HG03378 (cell line): ENCODE measurements at regions not wholly inside any gene's neighbourhood (a gene's known extent, or its start where the extent isn't known, plus 50 kb on each side); places are given as distances from the start of the nearest gene placed in this dataset.

ENCODE experiments used
- ATAC-seq: cut with Tn5 transposase; IDR thresholded peaks from one replicate; pipeline ENCODE4 v1.9.1; 2021; ENCODE audit warnings: mild to moderate bottlenecking, moderate library complexity; ENCODE audit not compliant: unreplicated experiment

DNA sequence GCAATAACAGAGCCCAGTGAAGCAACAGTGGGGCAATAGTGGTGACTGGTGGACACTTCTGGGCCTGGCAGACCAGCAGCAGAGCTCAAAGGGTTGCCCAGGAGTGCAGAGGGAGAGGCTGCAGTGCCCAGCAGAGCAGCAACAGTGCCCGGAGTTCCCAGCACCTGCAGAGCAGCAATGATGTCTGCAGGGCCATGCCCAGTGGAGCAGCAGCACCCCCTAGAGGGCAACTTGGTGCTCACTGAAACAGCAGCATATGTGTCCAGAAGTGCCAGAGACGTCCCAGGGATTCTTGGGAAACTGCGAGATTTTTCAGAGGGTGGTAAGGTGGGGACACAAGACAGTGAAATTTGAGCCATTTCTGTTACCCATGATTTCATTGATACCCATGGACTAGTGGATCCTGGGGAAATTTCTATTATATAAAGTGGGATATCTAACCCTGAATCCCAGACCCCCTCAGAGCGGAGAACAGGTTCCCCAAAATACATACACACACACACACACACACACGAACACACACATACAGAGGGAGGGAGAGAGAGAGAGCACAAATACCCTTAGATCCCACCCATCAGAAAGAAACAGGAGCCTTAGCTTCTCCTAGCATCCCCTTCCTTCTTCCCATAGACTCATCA, 156.9 kb upstream of the GJB5 start:
- no peak for ATAC-seq

DNA sequence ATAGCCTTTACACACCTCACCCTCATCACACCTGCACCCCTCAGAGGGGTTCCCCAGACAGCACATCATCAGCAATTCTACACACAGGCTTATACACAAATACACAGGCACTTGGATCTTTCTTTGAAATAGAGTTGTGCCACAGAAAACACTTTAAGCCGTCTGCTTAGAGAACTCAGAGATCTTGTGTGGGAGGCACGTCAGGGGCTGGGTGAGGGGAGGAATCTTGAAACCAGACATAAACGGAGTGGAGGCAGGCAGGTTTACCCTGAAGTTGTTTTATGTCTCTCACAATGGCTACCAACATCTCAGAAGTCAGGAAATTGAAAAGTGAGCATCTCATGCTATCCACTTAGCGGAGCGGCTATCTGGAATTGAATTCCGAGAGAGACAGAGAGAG, 151.9 kb upstream of the GJB5 start:
- ATAC-seq = no peak

DNA sequence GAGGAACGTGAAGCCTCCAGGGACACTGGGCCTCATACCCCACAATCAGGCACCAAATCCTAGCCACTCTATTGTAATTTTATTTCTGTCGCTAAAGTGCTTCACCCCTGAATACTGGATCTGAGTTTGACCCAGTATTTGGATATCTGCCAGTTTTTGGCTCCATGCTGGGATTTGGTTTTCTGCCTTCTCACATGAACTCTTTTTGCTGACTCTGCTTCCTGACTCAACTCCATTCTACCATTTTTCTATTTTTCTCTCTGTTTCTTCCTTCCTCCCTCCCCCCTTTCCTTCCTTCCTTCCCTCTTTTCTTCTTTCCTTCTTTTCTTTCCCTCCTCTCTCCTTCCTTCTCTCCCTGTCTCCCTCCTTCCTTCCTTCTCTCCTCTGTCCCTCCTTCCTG, 151.3 kb upstream of the GJB5 start:
- no peak for ATAC-seq

DNA sequence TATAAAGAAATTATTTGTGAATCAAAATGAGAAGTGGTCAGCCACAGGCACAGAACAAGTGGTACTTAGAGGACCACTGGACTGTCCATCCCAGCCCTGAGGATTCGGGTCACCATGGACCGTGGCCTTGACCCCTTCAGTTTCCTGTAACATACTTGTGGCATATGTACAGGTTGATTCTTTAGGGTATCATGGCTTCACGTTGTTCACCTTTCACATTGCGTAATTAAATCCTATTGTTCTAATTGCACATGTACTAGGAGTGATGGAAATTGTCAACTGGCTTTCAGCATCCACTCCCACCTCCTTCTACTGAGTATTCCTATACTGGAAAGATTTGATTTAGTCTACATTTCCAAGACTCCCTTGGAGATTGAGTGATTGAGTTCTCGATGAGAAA, 148.3 kb upstream of the GJB5 start:
- no peak for ATAC-seq

DNA sequence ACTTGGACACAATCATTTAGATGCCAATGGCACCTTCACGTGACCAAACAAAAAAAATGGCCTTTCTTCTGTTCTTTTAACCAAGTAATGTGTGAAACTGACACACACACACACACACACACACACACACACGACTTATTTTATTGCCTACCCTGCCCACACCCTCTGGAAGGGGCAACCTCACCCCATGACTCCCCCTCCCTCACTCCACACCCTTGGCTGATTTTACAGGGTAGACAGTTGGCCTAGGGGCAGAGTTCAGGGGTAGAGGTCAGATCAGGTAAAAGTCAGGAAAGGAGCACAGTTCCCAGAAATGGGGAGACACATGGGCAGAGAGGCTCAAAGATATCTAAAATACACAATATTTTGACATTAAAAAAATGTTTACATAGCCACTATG, 144.8 kb upstream of the GJB5 start:
- no peak for ATAC-seq

DNA sequence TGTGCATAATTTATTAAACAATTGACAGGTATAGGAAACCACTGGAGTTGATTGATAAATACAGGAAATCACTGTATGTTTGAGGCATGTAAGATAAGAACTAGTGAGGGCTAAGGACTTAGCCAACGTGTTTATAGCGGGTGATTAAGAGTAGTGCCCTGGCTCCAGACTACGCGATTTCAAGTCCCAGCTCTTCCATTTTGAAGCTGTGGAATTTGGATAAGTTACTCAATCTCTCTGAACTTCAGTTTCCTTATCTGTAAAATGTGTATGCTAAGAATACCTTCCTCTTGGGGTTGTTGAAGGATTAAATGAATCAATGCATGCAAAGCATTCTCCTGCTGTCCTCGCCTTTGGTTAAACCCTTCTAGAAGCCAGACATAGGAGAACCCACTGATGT, 143.3 kb upstream of the GJB5 start:
- no peak for ATAC-seq

DNA sequence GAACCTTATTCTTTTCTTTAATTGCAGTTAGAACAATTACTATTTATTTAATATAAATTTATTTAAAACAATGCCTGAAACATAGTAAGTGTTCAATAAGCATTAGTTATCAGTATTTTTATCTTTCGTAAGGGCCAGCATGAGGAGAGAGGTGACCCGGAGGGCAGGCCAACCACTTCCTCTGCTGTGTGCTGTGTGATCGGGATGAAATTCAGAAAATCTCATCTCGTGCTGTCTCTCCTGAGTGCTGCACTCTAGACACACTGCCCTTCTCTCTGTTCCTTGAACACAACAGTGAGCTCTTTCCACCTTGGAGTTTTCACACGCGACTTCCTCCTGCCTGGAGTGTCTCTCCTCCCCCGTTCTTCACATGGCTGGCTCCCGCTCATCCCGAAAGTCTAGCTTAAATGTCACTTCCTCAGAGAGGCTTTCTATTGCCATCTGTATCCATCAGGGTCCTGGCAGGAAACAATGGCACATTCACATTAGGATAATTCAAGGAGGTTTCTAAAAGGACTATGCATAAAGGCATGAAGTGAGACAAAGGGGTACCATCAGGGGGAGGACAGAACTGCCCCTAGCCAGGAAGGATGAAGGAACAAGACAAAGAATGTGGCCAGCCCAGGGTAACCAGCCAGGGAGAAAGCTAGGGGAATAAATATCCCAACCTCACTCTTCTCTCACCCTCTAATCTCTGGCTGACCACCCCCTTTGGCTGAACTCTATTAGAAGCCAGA, 142.6 kb upstream of the GJB5 start:
- no peak for ATAC-seq

DNA sequence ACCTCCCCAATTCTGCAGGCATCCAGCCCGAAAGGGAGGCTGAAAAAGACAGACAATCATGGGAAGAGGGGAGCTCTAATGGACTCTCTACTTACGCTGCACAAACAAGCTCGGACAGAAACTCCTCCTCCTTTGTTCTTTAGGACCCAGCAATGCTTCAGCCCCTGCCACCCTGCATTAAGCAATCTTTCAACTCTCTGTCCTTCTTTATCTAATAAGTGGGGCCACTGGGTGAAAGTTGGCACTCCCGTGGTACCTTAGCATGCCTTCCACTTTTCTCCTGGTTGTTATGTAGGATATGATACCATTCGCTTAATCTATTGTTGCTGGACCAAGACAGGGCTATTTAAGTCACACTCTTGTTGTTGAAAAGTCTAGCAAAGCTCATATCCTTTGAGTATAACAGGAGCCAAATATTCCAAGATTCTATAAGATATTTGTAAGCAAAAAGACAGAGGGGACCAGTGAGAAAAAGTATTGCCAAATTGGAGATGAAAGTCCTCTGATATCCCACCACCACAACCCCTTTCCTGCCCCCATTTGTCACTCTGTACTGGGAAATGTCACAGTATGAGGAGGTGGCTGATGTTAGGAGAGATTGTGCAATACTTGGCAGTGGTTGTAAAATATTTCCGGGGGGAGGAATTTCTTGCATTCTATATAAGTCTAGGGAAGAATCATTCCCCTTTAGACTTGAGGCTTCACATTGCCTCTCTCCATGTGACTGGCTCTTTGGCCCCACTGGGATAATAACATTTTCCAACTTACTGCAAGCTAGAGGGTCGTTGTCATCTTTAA, 137.3 kb upstream of the GJB5 start:
- ATAC-seq = no peak

DNA sequence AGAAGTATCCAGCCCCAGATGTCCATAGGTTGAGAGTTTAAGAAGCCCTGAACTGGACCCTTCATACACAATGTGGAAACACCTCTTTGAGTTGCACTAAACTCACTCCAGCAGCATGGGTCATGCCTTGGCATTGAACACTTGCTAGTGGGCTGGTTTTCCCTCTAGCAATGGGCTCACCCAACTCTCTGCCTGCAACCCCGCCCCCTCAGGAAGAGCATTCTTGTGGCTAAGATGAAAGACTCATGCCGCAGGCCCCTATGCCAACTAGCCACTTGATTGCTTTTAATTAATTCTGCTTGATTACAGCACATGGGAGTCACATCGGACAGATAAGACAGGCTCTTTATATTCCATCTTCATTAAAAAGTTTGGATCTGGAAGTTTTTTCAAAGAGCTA, 136.5 kb upstream of the GJB5 start:
- no peak for ATAC-seq

DNA sequence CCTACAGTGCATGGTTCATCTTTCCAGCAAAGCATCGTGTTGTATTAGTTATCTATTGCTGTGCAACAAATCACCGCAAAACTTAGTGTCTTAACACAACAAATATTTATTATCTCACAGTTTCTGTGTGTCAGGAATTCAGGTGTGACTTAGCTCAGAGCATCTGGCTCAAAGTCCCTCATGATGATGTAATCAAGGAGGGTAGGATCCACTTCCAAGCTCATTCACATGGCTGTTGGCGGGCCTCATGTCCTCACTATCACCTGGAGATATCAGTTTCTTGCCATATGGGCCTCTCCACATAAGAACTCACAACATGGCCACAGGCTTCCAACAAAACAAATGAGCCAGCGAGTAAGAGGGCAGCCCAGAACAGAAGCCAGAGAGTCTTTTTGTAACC, 135.6 kb upstream of the GJB5 start:
- no peak for ATAC-seq

DNA sequence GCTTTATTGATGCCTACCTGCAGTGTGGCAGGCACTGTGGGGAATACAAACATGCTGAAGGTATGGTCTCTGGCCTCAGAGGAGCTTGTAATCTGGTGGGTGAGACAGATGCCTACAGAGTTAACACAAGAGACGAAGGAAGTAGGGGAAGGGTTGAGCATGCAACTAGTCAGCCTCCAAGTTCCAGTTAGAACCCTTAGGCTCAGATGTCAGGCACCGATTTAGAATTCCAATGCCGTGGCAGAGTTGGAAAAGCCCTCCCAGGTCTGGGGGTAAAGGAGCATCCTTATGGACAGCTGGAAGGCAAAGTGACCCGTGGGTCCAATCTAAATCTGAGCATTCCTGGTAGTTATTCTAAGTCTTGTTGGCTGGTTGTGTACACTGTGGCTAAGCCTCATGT, 132.9 kb upstream of the GJB5 start:
- ATAC-seq = no peak

DNA sequence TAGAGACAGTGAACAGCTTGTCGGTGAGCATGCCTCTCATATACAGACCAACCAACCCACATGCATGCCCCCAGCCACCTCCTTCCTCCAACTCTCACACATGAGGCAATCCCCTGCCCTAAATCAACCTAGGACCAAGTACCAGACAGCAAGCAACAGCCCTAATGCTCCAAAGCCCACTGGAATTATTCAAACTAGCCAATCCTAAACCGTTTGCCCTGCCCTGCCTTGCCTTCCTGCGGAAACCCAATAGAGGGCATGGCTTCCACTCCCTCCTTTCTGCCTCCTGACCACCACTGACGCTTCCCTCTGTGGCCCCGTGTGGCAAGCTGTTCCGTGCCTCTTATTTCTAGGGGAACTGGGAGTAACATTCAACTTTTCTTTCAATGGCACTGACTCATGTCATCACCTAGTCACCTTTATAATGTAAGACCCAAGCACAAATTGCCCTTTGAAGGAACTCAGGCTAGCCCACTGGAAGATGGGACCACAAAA, 129.3 kb upstream of the GJB5 start:
- no peak for ATAC-seq

DNA sequence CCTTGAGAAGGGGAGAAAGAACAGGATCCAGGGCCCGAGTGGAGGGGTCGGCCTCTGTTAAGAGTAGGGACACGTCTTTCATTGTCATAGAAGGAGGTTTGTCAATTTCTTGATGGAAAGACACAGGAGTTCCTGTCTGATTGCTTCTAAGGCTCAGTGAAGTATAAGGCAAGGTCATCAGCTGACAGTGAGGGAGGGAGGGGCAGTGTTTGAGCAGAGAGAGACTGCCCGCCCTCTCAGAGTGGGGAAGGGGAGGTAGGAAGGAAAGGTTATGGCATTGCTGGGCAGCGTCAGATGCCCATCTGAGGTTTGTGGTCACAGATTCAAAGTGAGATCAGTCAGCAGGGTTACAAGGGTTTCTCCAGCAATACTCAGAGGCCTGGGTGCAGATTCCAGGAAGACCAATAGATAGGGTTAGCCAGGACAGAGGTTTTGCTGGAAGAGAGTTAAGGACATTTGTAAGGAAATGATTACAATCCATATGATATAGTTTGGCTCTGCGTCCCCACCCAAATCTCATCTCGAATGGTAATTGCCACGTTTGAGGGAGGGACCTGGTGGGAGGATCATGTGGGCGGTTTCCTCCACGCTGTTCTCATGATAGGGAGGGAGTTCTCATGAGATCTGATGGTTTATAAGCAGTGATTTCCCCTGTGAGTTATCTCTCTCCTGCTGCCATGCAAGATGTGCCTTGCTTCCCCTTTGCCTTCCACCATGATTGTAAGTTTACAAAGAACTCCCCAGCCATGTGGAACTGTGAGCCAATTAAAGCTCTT, 127.2 kb upstream of the GJB5 start:
- no peak for ATAC-seq

DNA sequence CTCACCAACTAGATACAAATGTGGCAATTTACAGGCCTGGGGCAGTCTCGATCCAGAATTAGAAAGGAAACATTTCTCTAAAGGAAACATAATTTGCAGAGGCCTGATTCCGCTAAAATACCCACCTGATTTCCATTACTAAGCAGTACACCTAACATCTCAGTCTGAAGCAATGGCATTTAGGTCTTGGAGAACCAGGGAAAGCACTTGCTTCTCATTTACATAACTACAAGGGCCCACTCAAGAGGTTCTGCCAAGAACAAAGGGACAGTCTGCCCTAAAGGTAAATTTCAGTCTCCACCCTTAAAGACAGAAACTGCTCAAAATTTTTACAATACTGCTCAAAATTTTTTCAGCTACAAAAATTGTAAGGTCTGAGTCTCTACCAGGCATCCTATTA, 123.7 kb upstream of the GJB5 start:
- no peak for ATAC-seq

DNA sequence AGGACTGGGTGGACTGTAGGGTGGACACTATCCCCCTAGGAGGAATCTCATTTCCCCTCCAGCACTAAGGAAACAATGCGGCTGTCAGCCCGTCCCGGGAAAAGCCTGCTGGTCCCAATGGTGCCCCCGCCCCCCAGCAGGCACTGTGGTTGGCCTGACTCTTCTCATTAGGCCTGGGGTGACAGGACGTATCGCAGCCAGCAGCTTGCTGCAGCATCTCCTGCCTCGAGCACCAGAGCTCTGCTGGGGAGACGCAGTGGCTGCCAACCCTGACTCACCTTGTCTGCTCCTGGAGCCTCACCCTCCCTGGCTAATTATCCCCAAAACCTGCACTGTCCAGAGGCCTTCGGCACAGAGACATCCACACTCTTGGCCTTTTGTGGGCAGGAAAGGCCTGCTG, 115.1 kb upstream of the GJB5 start:
- ATAC-seq = no peak

DNA sequence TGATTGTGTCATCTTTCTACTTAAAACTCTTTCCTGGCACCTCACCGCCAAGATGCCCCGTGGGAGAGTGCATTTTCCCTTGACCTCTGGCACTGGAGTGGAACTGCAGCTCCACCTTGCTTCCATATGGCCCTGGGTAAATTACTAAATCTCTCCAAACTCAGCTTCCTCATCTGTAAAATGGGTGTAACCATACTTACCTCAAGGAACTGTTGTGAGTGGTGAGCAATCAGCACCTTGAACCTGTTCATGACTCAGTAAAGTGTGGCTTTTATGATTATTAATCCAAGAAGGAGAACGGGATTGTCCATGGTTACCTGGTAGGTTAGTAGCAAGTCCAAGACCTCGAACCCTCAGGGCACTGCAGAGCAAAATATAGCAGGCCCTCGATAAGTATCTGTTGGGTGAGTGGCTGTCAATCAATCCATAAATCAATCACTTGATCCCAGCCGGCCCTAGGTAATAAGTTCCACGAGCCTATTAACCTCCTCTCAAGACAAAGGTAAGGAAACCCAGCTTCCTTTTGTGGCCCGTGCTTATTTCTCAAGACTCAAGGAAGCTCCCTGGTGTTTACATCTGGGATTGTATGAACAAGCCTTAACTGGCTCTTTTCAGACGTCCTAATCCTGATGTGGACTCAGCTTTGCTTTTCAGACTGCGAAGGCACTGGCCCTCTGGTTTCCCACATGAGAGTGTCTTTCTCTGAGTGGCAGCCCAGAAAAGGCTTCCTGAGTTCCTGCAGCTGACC, 114.0 kb upstream of the GJB5 start:
- no peak for ATAC-seq

DNA sequence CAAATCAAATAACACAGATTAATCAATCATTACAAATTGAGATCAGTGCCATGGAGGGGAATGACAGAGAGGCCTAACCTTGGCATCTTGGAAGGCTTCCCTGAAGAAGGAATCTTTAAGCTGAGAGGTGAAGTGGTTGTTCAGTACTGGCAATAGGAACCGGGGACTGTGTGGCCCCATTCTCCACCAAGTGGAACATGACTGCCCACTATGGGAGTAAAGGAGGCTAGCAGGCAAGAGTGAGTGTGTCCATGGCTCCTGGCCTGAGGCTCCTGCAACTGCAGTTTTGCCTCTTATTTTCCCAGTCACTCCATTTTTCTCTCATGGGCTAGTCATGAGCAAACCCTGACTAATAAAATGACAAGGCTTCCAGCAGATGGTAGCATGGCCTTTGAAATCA, 112.2 kb upstream of the GJB5 start:
- ATAC-seq = no peak

DNA sequence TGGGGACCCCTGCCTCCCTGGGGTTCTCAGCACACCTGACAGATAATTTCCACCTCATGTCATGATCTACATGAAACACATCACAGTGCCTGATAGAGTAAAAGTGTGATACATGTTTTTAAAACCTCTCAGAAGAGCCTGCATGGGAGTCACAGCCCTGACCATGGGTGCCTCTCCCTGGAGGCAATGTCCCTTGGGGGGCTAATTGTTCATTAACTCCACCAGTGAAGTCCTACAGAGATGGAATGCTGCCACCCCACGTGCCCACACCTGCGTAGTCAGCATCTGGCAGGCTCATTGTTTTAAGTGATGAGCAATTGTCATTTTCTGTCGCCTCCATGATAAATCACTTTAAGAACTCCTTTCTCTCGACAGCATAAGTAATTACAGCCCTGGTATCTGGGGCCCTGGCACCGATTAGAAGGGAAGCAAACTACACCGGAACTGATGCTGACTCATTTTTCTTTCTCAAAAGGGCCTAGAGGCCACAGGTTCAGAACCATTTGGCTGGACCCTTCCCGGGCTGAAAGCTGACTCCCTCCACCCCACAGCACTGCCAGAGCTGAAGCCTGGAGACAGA, 109.6 kb upstream of the GJB5 start:
- ATAC-seq = no peak

DNA sequence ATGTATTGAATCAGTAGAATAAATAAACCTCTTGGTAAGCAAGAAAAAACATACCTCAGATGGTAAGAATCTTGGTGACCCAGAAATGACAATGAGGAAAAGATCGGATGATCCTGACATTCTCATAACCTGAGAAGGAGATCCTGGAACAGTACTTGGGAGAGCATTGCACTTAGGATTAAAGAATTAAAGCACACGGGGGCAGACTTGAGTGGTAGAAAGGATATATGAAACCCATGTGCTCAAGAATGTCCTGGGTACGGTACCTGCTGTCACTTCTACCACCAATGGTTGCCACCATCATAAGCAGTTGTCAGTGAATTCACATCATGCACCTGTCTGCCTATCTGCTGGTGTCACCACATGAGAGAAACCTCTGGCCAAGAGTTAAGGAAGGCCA, 108.9 kb upstream of the GJB5 start:
- no peak for ATAC-seq

DNA sequence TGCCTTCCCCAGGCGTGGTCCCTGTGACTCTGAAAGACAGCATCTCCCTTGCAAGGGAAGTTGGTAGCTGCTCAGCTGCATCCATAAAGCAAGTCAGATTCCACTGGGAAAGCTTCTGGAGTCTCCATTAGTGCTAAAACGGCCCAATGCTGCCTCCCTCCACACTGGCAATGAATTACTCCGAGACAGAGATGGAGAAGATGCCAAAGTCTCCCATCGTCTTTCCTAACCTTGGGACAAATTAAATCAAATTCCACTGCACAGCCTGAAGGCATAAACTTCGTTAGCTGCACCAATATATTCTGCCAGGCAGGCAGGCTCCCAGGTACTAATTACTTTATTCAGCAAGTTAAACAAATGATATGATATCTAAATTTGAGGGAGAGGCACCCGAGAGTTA, 106.3 kb upstream of the GJB5 start:
- ATAC-seq = no peak
